HepG2 (cell line): ENCODE measurements at regions not wholly inside any gene's neighbourhood (a gene's known extent, or its start where the extent isn't known, plus 50 kb on each side); places are given as distances from the start of the nearest gene placed in this dataset.

Experiments used
- ATAC-seq: fragments of 200-7000 bp; cut with Tn5 transposase; 3 replicates; pipeline ENCODE4 v1.9.1; 2020; ENCODE audit warnings: mild to moderate bottlenecking, moderate library complexity
- BruUV-seq: library from RNA; stranded (reverse); fragments of 400-500 nt; replicated peaks from 2 replicates; lab custom pipeline; 2021; lab: Mats Ljungman, UMichigan
- CTCF ChIA-PET: fragments of 300-600 bp; formaldehyde crosslinking; extraction: SDS; loops from one replicate; lab custom pipeline; 2021; ENCODE audit warnings: low total read pairs, inconsistent platforms, low intra/inter-chr PET ratio; lab: Yijun Ruan, JAX
- POLR2A ChIA-PET: fragments of 350-600 bp; sonication (Branson Sonifier 250); formaldehyde crosslinking; loops from one replicate; lab custom pipeline; 2020; ENCODE audit warnings: antibody characterized with exemption, inconsistent platforms; lab: Yijun Ruan, JAX
- DNase-seq: peaks from one replicate; pipeline ENCODE4 v3.0.0-alpha.2; 2015; ENCODE audit warnings: low spot score
- FAIRE-seq: peaks from 3 replicates; lab custom pipeline; 2011; peaks lifted over from hg19 to GRCh38; lab: Jason Lieb, UNC
- H2AFZ ChIP-seq: one replicate; pipeline ENCODE4 v1.6.1; 2011; ENCODE audit warnings: low read length, inconsistent platforms
- H3K27ac ChIP-seq: fragments of 300-600 bp; 3 replicates; pipeline ENCODE4 v1.8.0; 2011; ENCODE audit warnings: mixed run types, mild to moderate bottlenecking, mixed read lengths, low read length, inconsistent platforms; ENCODE audit not compliant: insufficient read depth; ENCODE audit errors: extremely low read length
- H3K27me3 ChIP-seq, 2 experiments: fragments of 200-600 bp in 1 of 2; 2 replicates in 1 of 2; 3 replicates in 1 of 2; pipeline versions ENCODE4 v1.6.0 to v1.8.0; 2011; ENCODE audit warnings: low read length in 2 of 2, mild to moderate bottlenecking in 2 of 2, moderate library complexity in 2 of 2, inconsistent platforms in 1 of 2; ENCODE audit not compliant: insufficient read depth in 2 of 2, control insufficient read depth in 1 of 2
- H3K36me3 ChIP-seq, 2 experiments: fragments of 200-600 bp in 1 of 2; replicated peaks in 1 of 2; 2 replicates in 1 of 2; 3 replicates in 1 of 2; pipeline versions ENCODE4 v1.5.1 to v1.8.0; 2011; ENCODE audit warnings: low read length in 2 of 2, inconsistent platforms in 1 of 2; ENCODE audit not compliant: insufficient read depth in 2 of 2, control insufficient read depth in 1 of 2
- H3K4me1 ChIP-seq: 2 replicates; pipeline ENCODE4 v1.5.1; 2012; ENCODE audit warnings: low read length, inconsistent platforms; ENCODE audit not compliant: insufficient read depth
- H3K4me2 ChIP-seq: 2 replicates; pipeline ENCODE4 v1.6.0; 2011; ENCODE audit warnings: low read depth, low read length, inconsistent platforms
- H3K4me3 ChIP-seq, 3 experiments: fragments of 200-600 bp in 1 of 3; sonication (generic), shearing (Covaris generic) in 1 of 3; replicated peaks in 1 of 3; 2 replicates each; pipeline ENCODE4 v1.5.1; 2011 to 2016; ENCODE audit warnings: low read length in 3 of 3, inconsistent platforms in 2 of 3, low read depth in 2 of 3, mild to moderate bottlenecking in 2 of 3, control low read depth in 1 of 3, mixed read lengths in 1 of 3; ENCODE audit not compliant: insufficient read depth in 1 of 3
- H3K79me2 ChIP-seq: one replicate; pipeline ENCODE4 v1.6.1; 2011; ENCODE audit warnings: low read length, inconsistent platforms; ENCODE audit not compliant: insufficient read depth
- H3K9ac ChIP-seq: 2 replicates; pipeline ENCODE4 v1.6.0; 2011; ENCODE audit warnings: mild to moderate bottlenecking, low read depth, low read length, inconsistent platforms; ENCODE audit not compliant: insufficient read depth
- H3K9me3 ChIP-seq: 2 replicates; pipeline ENCODE4 v1.5.1; 2012; ENCODE audit warnings: mild to moderate bottlenecking, low read length
- H4K20me1 ChIP-seq: 2 replicates; pipeline ENCODE4 v1.6.0; 2011; ENCODE audit warnings: inconsistent platforms, mild to moderate bottlenecking, low read length, moderate library complexity; ENCODE audit not compliant: insufficient read depth
- GATAD2A ChIP-seq: IDR thresholded peaks from 2 replicates; pipeline ENCODE4 v1.6.1; 2016
- HMG20B ChIP-seq: conservative IDR thresholded peaks from 2 replicates; pipeline ENCODE4 v1.6.1; 2016; ENCODE audit warnings: missing genetic modification reagents, missing compliant biosample characterization
- HOXA3 ChIP-seq: sonication (generic); formaldehyde crosslinking; IDR thresholded peaks from 2 replicates; pipeline ENCODE4 v1.5.0; 2020; ENCODE audit warnings: missing genetic modification reagents
- IRF2 ChIP-seq: IDR thresholded peaks from 2 replicates; pipeline ENCODE4 v1.6.1; 2018; ENCODE audit warnings: missing genetic modification reagents, missing compliant biosample characterization
- NCOA2 ChIP-seq: sonication (generic); formaldehyde crosslinking; IDR thresholded peaks from 2 replicates; pipeline ENCODE4 v1.8.0; 2022; ENCODE audit warnings: inconsistent platforms
- SAP130 ChIP-seq: IDR thresholded peaks from 2 replicates; pipeline ENCODE4 v1.6.1; 2016; ENCODE audit warnings: low read depth
- SIX1 ChIP-seq: sonication (generic); formaldehyde crosslinking; IDR thresholded peaks from 2 replicates; pipeline ENCODE4 v1.4.0; 2020; ENCODE audit warnings: missing genetic modification reagents, borderline replicate concordance
- SOX13 ChIP-seq, 3 experiments: fragments of 450-650 bp in 1 of 3; sonication (generic) in 1 of 3; formaldehyde crosslinking in 1 of 3; IDR thresholded peaks in 2 of 3; conservative IDR thresholded peaks in 1 of 3; 2 replicates each; pipeline versions ENCODE4 v1.5.0 to v1.6.1; 2016 to 2020; ENCODE audit warnings: antibody characterized with exemption in 1 of 3, mild to moderate bottlenecking in 1 of 3, missing compliant biosample characterization in 1 of 3, missing genetic modification reagents in 1 of 3, moderate library complexity in 1 of 3
- TBX2 ChIP-seq: sonication (generic); formaldehyde crosslinking; IDR thresholded peaks from 2 replicates; pipeline ENCODE4 v1.5.0; 2020; ENCODE audit warnings: missing genetic modification reagents, mild to moderate bottlenecking, borderline replicate concordance
- ZBTB20 ChIP-seq: sonication (generic); formaldehyde crosslinking; IDR thresholded peaks from 2 replicates; pipeline ENCODE4 v1.8.1; 2023; ENCODE audit warnings: missing genetic modification reagents, low read depth, mild to moderate bottlenecking, borderline replicate concordance
- WGBS: methylation state at CpG from one replicate; pipeline ENCODE4 v1.1.6; 2017; ENCODE audit warnings: low lambda C conversion rate; 5-methylcytosine and 5-hydroxymethylcytosine counted together
- in situ Hi-C: cut with HindIII; loops from 2 replicates; pipeline ENCODE4 v1.10.0; 2017; ENCODE audit warnings: low pct_unique_long_range_greater_than_20kb; ENCODE audit not compliant: extremely low pct_ligation_motif_present
- intact Hi-C: fragments of 100-400 bp; cut with micrococcal nuclease; formaldehyde crosslinking; loops from one replicate; pipeline ENCODE4 v1.10.0; 2022; ENCODE audit not compliant: unreplicated experiment
- TF ChIP-seq, protein P1 (sequence below): sonication (generic); formaldehyde crosslinking; IDR thresholded peaks from 2 replicates; pipeline ENCODE4 v1.4.0; 2020; ENCODE audit warnings: missing genetic modification reagents
- TF ChIP-seq, protein P2 (sequence below): IDR thresholded peaks from 2 replicates; pipeline ENCODE4 v1.6.1; 2016
- TF ChIP-seq, protein P3 (sequence below): sonication (generic); IDR thresholded peaks from 2 replicates; pipeline ENCODE4 v1.6.1; 2016; ENCODE audit warnings: low read depth, borderline replicate concordance
- TF ChIP-seq, protein P4 (sequence below): sonication (generic); formaldehyde crosslinking; conservative IDR thresholded peaks from 2 replicates; pipeline ENCODE4 v1.4.0; 2020; ENCODE audit warnings: mild to moderate bottlenecking, missing genetic modification reagents, moderate library complexity
- TF ChIP-seq, protein P5 (sequence below): IDR thresholded peaks from 2 replicates; pipeline ENCODE4 v1.6.1; 2016; ENCODE audit warnings: missing compliant biosample characterization, missing genetic modification reagents, borderline replicate concordance

DNA sequence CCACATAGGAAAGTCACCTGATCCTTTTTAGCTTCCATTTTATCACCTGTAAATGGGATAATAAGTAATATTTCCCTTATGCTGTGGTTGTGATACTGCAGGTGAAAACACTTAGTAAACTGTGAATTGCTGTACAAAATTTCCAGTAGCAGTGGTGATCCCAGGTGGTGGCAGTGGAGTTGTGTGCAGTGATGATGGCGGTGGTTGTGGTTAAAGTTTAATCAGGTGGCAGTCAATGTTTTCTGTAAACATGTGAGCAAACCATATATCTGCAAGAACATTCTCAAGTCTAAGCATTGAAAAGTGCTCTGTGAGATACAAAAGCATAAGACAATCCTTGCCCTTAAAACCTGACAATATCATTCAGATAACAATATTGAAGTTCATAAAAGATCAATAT is 480.2 kb downstream of the RASEF start:
- Histone ChIP-seq H3K36me3 (no peaks in the 10 kb centered on the region), H3K4me2 (peak overlapping the region; percentile 43), H4K20me1 (no peaks in the 10 kb centered on the region), H2AFZ (no peak overlapping the region), H3K9ac (0 out of 2 replicates have a peak overlapping the region, but pooled peaks have one; percentile 25), H3K79me2 (no peaks in the 10 kb centered on the region), H3K27me3 (no peaks in the 10 kb centered on the region), H3K4me1 (peaks cover 82% of the 10 kb centered on the region), H3K27ac (peak overlapping the region; percentile 67), H3K4me3 (no peak overlapping the region), H3K9me3 (peaks cover 7% of the 10 kb centered on the region; the same call in 1 of the 2 replicates)
- in situ Hi-C loops, result no loop called here
- ChIA-PET CTCF (no interaction called here), POLR2A (no interaction called here)
- intact Hi-C loops, result no loop called here
- WGBS, result 14% methylated on average over 1 of the region's 1 CpG
- ATAC-seq (peak; percentile 24; the same call in 2 of the 3 replicates), DNase-seq (no peak), FAIRE-seq (no peak)
- no TSS peak for BruUV-seq
- TF ChIP-seq, protein P1, sequence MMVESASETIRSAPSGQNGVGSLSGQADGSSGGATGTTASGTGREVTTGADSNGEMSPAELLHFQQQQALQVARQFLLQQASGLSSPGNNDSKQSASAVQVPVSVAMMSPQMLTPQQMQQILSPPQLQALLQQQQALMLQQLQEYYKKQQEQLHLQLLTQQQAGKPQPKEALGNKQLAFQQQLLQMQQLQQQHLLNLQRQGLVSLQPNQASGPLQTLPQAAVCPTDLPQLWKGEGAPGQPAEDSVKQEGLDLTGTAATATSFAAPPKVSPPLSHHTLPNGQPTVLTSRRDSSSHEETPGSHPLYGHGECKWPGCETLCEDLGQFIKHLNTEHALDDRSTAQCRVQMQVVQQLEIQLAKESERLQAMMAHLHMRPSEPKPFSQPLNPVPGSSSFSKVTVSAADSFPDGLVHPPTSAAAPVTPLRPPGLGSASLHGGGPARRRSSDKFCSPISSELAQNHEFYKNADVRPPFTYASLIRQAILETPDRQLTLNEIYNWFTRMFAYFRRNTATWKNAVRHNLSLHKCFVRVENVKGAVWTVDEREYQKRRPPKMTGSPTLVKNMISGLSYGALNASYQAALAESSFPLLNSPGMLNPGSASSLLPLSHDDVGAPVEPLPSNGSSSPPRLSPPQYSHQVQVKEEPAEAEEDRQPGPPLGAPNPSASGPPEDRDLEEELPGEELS (CRISPR knock-in tag), result peak; percentile 70
- peak; percentile 45; the same call in 1 of the 2 replicates for TF ChIP-seq IRF2
- no peak for TF ChIP-seq SIX1 (CRISPR knock-in tag)
- no peak for TF ChIP-seq HMG20B (CRISPR knock-in tag)
- TF ChIP-seq ZBTB20, result no peak
- TF ChIP-seq NCOA2 (CRISPR knock-in tag), result 0 out of 2 replicates have a peak, but pooled peaks have one; percentile 9
- peak; percentile 21; the same call in 1 of the 2 replicates for TF ChIP-seq HOXA3 (CRISPR knock-in tag)
- TF ChIP-seq, protein P2, sequence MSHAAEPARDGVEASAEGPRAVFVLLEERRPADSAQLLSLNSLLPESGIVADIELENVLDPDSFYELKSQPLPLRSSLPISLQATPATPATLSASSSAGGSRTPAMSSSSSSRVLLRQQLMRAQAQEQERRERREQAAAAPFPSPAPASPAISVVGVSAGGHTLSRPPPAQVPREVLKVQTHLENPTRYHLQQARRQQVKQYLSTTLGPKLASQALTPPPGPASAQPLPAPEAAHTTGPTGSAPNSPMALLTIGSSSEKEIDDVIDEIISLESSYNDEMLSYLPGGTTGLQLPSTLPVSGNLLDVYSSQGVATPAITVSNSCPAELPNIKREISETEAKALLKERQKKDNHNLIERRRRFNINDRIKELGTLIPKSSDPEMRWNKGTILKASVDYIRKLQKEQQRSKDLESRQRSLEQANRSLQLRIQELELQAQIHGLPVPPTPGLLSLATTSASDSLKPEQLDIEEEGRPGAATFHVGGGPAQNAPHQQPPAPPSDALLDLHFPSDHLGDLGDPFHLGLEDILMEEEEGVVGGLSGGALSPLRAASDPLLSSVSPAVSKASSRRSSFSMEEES, result peak; percentile 12; the same call in 1 of the 2 replicates
- TF ChIP-seq, protein P3, sequence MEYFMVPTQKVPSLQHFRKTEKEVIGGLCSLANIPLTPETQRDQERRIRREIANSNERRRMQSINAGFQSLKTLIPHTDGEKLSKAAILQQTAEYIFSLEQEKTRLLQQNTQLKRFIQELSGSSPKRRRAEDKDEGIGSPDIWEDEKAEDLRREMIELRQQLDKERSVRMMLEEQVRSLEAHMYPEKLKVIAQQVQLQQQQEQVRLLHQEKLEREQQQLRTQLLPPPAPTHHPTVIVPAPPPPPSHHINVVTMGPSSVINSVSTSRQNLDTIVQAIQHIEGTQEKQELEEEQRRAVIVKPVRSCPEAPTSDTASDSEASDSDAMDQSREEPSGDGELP, result peak; percentile 37; the same call in 1 of the 2 replicates
- TF ChIP-seq, protein P4, sequence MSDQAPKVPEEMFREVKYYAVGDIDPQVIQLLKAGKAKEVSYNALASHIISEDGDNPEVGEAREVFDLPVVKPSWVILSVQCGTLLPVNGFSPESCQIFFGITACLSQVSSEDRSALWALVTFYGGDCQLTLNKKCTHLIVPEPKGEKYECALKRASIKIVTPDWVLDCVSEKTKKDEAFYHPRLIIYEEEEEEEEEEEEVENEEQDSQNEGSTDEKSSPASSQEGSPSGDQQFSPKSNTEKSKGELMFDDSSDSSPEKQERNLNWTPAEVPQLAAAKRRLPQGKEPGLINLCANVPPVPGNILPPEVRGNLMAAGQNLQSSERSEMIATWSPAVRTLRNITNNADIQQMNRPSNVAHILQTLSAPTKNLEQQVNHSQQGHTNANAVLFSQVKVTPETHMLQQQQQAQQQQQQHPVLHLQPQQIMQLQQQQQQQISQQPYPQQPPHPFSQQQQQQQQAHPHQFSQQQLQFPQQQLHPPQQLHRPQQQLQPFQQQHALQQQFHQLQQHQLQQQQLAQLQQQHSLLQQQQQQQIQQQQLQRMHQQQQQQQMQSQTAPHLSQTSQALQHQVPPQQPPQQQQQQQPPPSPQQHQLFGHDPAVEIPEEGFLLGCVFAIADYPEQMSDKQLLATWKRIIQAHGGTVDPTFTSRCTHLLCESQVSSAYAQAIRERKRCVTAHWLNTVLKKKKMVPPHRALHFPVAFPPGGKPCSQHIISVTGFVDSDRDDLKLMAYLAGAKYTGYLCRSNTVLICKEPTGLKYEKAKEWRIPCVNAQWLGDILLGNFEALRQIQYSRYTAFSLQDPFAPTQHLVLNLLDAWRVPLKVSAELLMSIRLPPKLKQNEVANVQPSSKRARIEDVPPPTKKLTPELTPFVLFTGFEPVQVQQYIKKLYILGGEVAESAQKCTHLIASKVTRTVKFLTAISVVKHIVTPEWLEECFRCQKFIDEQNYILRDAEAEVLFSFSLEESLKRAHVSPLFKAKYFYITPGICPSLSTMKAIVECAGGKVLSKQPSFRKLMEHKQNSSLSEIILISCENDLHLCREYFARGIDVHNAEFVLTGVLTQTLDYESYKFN, result peak; percentile 50
- TF ChIP-seq GATAD2A (CRISPR knock-in tag), result peak; percentile 44
- TF ChIP-seq, protein P5, sequence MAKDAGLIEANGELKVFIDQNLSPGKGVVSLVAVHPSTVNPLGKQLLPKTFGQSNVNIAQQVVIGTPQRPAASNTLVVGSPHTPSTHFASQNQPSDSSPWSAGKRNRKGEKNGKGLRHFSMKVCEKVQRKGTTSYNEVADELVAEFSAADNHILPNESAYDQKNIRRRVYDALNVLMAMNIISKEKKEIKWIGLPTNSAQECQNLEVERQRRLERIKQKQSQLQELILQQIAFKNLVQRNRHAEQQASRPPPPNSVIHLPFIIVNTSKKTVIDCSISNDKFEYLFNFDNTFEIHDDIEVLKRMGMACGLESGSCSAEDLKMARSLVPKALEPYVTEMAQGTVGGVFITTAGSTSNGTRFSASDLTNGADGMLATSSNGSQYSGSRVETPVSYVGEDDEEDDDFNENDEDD (CRISPR knock-in tag), result no peak
- no peak for TF ChIP-seq TBX2 (CRISPR knock-in tag)
- no peak for TF ChIP-seq SOX13 (IDR thresholded peaks at IDR 0.05)
- TF ChIP-seq SOX13 (CRISPR knock-in tag; conservative IDR thresholded peaks at IDR 0.05 in 1 of 2, IDR thresholded peaks at IDR 0.05 in 1 of 2), result 0 out of 4 replicates have a peak, but pooled peaks of 1 of the 2 experiments have one; percentile 14
- peak; percentile 34; the same call in 1 of the 2 replicates for TF ChIP-seq SAP130
